ENCODE measurements at regions not wholly inside any gene's neighbourhood (a gene's known extent, or its start where the extent isn't known, plus 50 kb on each side); places are given as distances from the start of the nearest gene placed in this dataset.
"Not testable (repeated sequence)": the region's sequence is repeated elsewhere in the genome, so short reads cannot be mapped to it uniquely, and the experiment has no call there.

- DNase-seq = no peak
- POLR2A ChIA-PET (ENCODE audit: unreplicated experiment) = no interaction called here
Measured at GRCh38 chr1:47501069-47501468, 63.2 kb downstream of the FOXD2 start.

GRCh38 chr1:47502746-47503370 is 65.0 kb downstream of the FOXD2 start:
- no peaks in the 10 kb centered on the region for H3K4me1 ChIP-seq (ENCODE audit: insufficient read depth, low read length)
- H3K4me2 ChIP-seq (ENCODE audit: low read length) = no peak overlapping the region
- no peaks in the 10 kb centered on the region for H3K9me3 ChIP-seq (ENCODE audit: low read length)
- intact Hi-C loops (cut with micrococcal nuclease) = no loop called here
- ChIA-PET CTCF (no interaction called here), POLR2A (ENCODE audit: unreplicated experiment) (no interaction called here)
- no peak overlapping the region for H2AFZ ChIP-seq (ENCODE audit: low read length)
- no TSS peak for BruUV-seq (replicated peaks)
- no peaks in the 10 kb centered on the region for H3K36me3 ChIP-seq (ENCODE audit: low read depth, low read length)
- H3K79me2 ChIP-seq (ENCODE audit: low read length) = no peaks in the 10 kb centered on the region
- H4K20me1 ChIP-seq (ENCODE audit: low read length) = no peaks in the 10 kb centered on the region
- no peak for TF ChIP-seq EZH2 (IDR thresholded peaks at IDR 0.05; ENCODE audit: low read length, unreplicated experiment)
- no peak for TF ChIP-seq CTCF (conservative IDR thresholded peaks at IDR 0.05; ENCODE audit: low read depth, low read length)
- no peak for TF ChIP-seq EZH2phosphoT487 (IDR thresholded peaks at IDR 0.05; ENCODE audit: borderline replicate concordance, low read length)
- no peak overlapping the region for H3K4me3 ChIP-seq (ENCODE audit: low read length)
- no peak overlapping the region for H3K27ac ChIP-seq (ENCODE audit: low read length)
- peaks cover 25% of the 10 kb centered on the region for H3K27me3 ChIP-seq (ENCODE audit: low read length)
- no peak overlapping the region for H3K9ac ChIP-seq (ENCODE audit: low read length)
- ATAC-seq (no peak), DNase-seq (no peak)
- no peaks in the 10 kb centered on the region for H3F3A ChIP-seq (ENCODE audit: low read length, unreplicated experiment)
- H3K9me2 ChIP-seq (replicated peaks; ENCODE audit: low read length) = no peaks in the 10 kb centered on the region

More at GRCh38 chr1:47501069-47501468, 63.2 kb downstream of the FOXD2 start:
- no peaks in the 10 kb centered on the region for H3F3A ChIP-seq (ENCODE audit: low read length, unreplicated experiment)
- H3K79me2 ChIP-seq (ENCODE audit: low read length) = no peaks in the 10 kb centered on the region
- no peak overlapping the region for H3K9ac ChIP-seq (ENCODE audit: low read length)
- H4K20me1 ChIP-seq (ENCODE audit: low read length) = no peaks in the 10 kb centered on the region
- ATAC-seq = no peak
- no peaks in the 10 kb centered on the region for H3K36me3 ChIP-seq (ENCODE audit: low read depth, low read length)
- no peak overlapping the region for H3K27ac ChIP-seq (ENCODE audit: low read length)
- TF ChIP-seq CTCF (conservative IDR thresholded peaks at IDR 0.05; ENCODE audit: low read depth, low read length) (no peak), EZH2phosphoT487 (IDR thresholded peaks at IDR 0.05; ENCODE audit: borderline replicate concordance, low read length) (no peak)
- no peaks in the 10 kb centered on the region for H3K9me3 ChIP-seq (ENCODE audit: low read length)
- H3K4me3 ChIP-seq (ENCODE audit: low read length) = no peak overlapping the region
- CTCF ChIA-PET = interaction anchor here (0.6 kb wide), 1 partner anchor 68 kb away, joined by 3 read pairs; no protein-coding TSS in a partner anchor
- no peak overlapping the region for H3K4me2 ChIP-seq (ENCODE audit: low read length)
- no peak overlapping the region for H2AFZ ChIP-seq (ENCODE audit: low read length)
- no TSS peak for BruUV-seq (replicated peaks)
- intact Hi-C loops (cut with micrococcal nuclease) = no loop called here
- no peaks in the 10 kb centered on the region for H3K4me1 ChIP-seq (ENCODE audit: insufficient read depth, low read length)
- H3K9me2 ChIP-seq (replicated peaks; ENCODE audit: low read length) = no peaks in the 10 kb centered on the region
- H3K27me3 ChIP-seq (ENCODE audit: low read length) = peaks cover 8% of the 10 kb centered on the region

- H3K4me2 ChIP-seq (ENCODE audit: low read length); H3K9me3 ChIP-seq (ENCODE audit: low read length); H3K36me3 ChIP-seq (ENCODE audit: low read depth, low read length); DNase-seq; H3K27ac ChIP-seq (ENCODE audit: low read length); CTCF ChIA-PET; H3K4me1 ChIP-seq (ENCODE audit: insufficient read depth, low read length); H3K79me2 ChIP-seq (ENCODE audit: low read length); H2AFZ ChIP-seq (ENCODE audit: low read length); intact Hi-C loops (cut with micrococcal nuclease); H3K9me2 ChIP-seq (replicated peaks; ENCODE audit: low read length); H4K20me1 ChIP-seq (ENCODE audit: low read length); BruUV-seq (replicated peaks); ATAC-seq; H3K9ac ChIP-seq (ENCODE audit: low read length); H3K4me3 ChIP-seq (ENCODE audit: low read length); H3F3A ChIP-seq (ENCODE audit: low read length, unreplicated experiment): not testable (repeated sequence)
- peaks cover 45% of the 10 kb centered on the region for H3K27me3 ChIP-seq (ENCODE audit: low read length)
- POLR2A ChIA-PET (ENCODE audit: unreplicated experiment) = interaction anchor here (0.6 kb wide), 1 partner anchor 766 kb away, joined by 5 read pairs; no protein-coding TSS in a partner anchor
Measured at GRCh38 chr1:47504840-47505239, 67.0 kb downstream of the FOXD2 start.
